NCI-H1930 (cell line): ENCODE measurements at regions not wholly inside any gene's neighbourhood (a gene's known extent, or its start where the extent isn't known, plus 50 kb on each side); places are given as distances from the start of the nearest gene placed in this dataset.
"Not testable (repeated sequence)": the region's sequence is repeated elsewhere in the genome, so short reads cannot be mapped to it uniquely, and the experiment has no call there.

Source experiments
- DNase-seq, 2 experiments: peaks; one replicate each; lab custom pipeline; 2025; lab: John Stamatoyannopoulos, UW

DNA sequence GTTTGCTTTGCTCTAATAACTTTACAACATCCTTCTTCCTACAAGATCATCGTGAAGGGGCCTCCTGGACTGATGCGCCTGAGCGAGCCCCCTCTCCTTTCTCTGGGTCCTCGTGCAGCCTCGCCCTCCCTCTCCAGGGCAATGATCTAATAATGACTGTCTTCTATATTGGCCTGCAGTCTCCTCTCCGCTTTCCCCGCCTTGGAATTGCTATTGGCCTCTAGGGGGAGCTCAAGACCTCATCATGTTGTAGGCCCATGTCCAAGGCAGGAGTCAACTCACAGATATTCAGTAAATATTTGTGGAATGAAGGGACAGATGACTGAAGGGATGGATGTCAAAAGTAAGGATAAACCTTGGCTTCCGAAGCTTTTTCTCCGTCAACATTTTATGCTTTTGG, 1180.3 kb downstream of the TYW1 start:
- peak; percentile 49 to 65 for DNase-seq

DNA sequence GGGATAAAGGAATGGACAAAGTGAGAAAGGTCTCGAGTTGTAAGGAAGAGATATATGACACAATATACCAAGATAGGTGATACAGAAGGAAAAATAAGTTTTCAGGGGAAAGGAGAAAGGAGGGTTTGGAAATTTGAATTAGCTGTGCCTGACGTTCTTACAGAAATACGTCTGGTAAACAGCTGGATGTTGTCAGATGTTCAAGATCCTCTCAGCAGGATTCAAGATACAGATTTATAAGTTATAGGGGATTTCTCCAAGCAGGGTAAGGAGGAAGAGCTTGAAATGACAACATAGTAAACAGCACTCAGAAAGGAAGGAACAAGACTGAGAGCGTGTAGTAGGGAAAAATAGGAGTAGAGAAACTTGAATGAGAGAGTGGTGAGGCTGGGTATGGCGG, 1184.1 kb downstream of the TYW1 start:
- DNase-seq: no peak

DNA sequence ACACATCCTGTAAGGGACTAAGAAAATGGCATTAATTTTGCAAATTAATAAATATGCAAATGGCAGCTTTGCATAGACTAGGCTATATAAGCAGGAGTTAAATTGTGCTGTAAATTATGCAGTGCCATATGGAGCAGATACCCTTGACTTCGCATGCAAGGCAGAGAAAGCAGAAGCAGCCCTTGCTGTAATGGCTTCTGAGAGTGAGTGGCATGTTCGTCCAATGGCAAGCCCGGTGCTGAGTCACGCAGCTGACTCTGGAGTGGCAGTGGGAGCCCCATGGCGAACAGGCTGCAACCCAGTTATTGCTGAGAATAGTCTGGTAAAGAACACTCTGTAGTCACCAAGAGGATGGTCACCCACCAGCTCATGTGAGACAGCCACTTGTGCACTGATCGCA, 1186.5 kb downstream of the TYW1 start:
- DNase-seq: no peak

DNA sequence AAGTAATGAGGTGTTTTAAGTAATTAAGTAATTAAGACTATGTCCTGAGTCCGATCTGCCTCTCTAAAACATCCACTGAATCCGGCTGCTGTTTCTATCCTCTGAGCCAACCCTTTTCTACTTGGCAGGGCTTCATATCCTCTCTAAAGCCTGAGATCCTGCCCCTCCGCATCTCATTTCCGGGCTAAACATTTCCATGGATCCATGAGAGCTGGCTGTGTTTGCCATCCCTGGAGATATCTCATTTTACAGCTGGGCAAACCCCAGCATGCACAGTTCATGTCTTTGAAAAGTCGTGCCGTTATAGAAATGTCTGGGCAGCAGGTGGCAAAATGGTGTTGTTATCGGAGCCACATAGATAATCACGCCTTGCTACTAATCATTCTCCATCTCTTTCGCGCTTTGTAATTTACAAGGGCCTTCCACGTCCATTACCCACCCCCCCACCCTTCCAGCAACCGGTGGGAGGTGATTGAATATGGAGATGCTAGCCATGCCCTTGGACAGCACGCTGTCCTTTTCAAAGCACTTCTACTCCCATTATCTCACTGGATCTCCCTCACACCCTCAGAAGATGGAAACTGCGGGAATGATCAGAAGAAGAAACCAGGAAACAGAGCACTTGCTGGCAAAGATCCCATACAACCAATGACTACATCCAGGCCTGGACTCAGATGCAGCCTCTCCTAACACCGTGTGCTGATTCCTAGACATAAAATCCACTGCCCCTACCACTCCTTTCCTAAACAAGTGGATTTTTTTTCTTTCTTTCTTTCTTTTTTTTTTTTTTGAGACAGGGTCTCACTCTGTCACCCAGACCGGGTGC, 1189.2 kb downstream of the TYW1 start:
- peak; percentile 19 to 43 for DNase-seq

DNA sequence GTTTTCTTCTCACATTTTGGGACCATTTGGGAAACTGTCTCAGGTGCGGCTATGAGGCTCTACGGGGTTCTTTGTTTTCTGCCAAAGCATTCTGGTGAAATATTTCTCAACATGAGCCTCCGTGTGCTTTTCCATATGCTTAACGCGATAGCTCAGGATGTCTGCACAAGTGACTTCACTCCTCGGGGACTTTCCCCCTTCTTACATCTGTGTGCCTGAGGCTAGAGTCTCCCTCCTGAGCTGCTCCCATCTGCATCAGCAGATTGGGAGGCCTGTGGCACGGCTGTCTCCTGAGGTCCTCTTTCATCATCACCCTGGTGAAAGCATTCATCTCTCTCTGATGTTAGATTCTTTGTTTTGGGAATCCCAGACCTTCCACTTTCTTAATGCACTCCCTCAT, 1190.9 kb downstream of the TYW1 start:
- DNase-seq: no peak

DNA sequence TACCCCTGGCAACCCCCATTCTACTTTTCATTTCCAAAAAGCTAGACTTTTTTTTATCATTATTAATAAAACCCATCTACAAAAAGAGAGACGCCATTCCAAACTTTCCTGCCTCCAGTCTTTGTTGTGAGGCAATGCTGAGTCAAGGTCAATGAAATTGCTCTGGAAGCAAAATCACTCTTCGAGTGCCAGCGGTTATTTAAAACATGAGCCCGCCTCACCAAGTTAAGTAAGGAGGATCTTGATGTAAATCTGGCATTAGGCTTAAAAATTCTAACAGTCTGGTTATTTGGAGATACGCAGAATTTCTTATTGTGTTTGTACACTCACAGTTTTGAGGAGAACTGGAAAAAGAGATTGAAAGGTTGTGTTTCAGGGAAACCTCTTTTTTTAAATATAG, 1196.3 kb downstream of the TYW1 start:
- no peak for DNase-seq

DNA sequence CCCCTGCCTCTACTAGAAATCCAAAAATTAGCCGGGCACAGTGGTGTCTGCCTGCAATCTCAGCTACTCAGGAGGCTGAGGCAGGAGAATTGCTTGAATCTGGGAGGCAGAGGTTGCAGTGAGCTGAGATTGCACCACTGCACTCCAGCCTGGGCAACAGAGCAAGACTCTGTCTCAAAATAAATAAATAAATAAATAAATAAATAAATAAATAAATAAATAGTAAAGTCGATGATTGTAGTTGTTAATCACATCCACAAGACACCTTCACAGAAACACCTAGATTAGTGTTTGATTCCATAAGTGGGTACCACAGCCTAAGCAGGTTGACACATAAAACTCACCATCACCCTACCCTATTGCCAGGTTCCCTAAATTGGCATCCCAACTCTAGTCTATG, 1199.0 kb downstream of the TYW1 start:
- not testable (repeated sequence) for DNase-seq

DNA sequence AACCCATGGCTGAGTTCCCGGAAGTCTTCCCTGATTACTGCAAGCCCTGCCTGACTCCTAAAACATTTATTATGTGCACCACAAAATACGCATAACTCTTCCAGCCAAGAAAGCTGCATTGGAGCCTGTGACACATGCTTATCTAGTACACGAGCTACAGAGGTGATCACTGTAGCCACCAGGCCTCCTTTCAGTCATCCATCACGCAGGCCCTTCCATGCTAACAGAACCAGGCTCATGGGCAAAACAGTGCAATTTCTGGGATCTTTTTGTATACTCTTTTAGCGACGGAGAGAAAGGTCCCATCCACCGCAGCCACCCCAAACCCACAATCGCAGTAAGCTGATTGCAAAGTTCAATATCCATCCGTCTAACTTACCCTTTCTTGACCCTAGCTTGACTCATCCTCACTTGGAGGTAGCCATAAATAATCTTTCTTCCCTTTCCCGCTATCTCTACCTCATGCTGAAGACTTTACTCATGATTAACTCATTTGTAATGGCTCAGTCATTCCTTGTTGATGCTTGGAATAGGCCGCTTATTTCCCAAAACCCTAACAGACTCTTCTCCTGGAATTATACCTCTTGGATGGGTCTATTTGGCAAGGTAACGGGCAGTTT, 1203.5 kb downstream of the TYW1 start:
- no peak for DNase-seq

DNA sequence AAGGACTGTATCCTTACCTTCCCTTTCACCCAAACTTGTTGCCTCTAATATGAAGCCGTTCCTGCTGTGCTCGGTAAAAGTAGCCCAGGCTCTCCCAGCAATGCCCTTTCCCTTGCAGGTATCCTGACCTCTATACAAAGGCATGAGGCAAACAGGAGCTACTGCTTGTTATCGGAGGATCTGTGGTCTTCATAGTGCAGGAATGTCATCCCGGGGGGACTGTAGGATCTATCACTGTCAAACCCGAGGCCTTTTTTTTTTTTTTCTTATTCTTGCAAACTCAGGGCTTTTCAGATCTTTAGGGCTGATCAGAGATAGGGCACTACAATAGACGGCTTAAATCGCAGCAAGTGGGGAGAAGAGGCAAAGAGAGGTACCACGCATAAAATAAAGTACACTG, 1206.6 kb downstream of the TYW1 start:
- no peak for DNase-seq

DNA sequence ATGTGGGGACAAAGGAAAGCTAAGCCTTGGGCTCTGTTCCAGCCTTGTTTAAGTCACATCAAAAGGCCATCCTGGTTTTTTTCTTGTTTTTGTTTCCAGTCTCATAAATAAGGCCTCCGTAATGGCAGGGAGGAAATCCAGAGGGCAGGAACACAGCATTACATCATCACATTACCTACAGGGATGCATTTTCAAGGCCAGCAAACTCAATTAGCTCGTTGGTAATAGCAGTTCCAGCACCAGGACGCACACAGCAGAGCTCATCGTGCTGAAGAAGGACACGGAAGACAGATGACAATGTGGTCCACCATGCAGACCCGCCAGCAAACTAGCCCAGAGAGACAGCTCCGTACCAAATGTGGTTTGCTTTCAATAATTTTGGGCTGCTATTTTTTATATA, 1209.2 kb downstream of the TYW1 start:
- DNase-seq: no peak

DNA sequence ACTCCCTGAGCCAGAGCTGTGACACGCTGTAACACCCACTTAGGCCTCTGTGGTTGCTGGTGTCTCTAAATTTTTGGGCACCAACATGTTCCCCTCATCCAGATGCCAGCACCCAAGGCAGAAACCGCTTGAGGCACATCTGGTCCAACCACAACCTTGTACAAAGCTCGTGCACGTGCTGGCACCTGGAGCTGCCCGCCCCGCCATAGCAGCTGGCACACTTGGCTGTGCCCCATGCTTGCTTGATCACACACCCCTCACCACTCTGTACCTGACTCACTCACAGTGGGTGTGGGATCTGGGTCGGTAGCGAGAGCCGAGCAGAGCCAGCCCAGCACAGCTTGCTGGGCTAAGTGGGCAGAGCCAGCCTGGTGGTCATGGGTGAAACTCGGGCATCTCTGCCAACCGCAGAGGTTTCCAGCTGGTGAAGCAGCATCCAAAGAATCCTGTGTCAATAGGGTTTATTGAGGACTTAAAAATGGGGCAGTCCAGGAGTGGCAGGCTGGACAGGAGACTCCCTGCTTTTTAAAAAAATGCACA, 1210.4 kb downstream of the TYW1 start:
- DNase-seq: no peak

DNA sequence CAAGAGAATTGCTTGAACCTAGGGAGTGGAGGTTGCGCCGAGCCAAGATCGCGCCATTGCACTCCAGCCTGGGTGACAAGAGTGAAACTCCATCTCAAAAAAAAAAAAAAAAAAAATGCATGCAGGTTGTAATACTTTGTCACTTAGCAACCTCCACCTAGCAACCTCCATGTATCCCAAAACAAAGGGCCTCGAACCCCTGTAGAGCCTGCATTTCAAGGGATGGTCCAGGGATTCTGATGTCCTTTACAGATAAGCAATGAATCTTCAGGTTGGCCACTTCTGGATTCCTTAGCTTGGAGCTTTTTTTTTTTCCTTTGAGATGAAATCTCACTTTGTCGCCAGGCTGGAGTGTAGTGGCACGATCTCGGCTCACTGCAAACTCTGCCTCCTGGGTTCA, 1211.0 kb downstream of the TYW1 start:
- DNase-seq: no peak

DNA sequence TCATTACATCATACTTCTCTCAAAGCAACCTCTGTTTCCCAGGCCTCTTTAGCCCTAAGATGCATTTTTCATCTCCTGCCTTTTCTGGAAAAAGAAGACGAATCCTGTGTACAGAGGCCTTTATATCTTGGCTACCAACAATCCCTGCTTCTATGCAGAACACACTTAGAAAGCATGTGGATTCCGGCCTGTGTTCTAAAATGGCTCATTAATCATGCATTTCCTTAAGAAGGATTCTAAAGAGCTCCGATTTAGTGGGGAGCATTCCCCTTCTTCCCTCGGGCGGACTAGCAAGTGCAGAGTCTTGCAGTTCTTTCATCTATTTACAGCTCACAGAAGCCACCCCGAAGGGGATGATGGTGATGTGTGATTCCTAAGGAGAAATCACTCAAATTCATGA, 1212.9 kb downstream of the TYW1 start:
- DNase-seq: no peak

DNA sequence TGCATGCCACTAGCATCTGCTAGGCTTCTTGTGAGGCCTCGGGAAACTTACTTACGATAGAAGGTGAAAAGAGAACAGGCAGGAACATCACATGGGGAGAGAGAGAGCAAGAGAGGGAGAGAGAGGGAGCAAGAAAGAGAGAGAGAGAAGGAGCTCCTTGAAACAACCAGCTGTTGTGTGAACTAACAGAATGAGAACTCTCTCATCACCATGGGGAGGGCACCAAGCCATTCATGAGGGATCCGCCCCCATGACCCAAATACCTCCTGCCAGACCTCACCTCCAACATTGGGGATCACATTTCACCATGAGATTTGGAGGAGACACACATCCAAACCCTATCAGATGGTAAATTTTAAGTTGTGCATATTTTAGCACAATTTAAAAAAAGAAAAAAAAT, 1217.2 kb downstream of the TYW1 start:
- DNase-seq: no peak

DNA sequence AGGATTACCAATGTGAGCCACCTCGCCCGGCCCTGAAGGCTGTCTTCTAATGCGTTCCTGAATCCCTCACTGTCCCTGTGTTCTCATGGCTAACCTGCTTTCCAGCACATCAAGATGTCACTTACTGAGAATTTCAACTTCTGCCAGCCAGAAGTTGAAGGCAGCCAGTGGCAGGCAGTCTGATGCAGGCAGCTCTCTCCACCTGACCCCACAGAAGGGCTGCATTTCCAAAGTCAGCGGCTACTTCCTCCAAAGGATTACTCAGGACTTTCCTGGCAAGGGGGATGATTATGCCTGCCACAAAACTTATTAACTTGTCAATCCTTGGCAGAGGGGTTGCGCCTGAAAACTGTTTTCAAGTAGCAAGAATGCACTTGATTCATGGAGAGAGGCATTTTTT, 1219.4 kb downstream of the TYW1 start:
- no peak for DNase-seq

DNA sequence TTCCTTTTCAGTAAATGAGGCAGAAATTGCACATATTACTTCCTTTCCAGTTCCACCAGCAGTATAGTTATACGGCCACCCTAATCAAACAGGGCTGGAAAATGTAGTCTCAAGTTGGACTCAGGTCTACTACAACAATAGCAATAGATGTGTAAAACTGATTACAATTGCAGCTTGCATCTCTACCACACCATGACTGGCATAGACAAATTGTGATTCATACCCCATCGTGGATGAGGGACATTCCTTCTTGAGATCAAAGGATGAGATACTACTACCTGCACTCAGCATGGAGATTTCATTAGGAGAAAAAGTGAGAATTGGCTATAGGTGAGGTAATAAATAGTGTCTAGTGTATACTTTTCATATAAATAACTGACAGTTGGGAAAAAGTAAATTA, 1220.8 kb downstream of the TYW1 start:
- DNase-seq: no peak

DNA sequence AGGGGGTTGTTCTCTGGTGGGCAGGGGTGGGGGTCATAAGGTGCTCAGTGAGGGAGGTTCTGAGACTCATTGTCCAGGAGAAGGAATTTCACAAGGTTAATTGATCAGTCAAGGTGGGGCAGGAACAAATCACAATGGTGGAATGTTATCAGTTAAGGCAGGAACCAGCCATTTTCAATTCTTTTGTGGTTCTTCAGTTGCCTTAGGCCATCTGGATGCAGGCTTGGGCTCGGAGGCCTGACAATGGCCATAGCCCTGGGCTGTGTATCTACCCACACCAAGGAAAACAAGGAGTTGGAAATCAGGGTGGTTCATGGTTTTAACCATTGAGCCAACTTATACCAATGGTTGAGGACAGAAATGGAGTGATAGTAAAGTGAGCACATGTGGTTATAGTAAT, 1221.8 kb downstream of the TYW1 start:
- DNase-seq: no peak

DNA sequence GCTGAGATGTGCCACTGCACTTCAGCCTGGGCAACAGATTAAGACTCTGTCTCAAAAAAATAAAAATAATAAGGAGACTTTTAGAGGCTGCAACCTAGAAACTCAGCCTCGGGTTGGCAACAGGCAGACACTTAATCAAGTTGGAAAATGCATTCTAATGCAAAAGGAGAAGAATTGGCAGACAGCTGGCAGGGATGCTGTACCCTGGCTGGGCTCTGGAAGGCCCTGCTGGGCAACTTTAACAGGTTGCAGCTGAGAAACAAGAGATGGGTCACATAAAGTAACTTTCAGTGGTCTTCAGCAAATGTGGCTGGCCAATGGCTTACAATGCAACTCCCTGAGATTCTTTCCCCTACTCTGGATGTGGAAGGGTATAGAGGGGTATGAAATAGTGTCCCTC, 1225.7 kb downstream of the TYW1 start:
- no peak for DNase-seq

DNA sequence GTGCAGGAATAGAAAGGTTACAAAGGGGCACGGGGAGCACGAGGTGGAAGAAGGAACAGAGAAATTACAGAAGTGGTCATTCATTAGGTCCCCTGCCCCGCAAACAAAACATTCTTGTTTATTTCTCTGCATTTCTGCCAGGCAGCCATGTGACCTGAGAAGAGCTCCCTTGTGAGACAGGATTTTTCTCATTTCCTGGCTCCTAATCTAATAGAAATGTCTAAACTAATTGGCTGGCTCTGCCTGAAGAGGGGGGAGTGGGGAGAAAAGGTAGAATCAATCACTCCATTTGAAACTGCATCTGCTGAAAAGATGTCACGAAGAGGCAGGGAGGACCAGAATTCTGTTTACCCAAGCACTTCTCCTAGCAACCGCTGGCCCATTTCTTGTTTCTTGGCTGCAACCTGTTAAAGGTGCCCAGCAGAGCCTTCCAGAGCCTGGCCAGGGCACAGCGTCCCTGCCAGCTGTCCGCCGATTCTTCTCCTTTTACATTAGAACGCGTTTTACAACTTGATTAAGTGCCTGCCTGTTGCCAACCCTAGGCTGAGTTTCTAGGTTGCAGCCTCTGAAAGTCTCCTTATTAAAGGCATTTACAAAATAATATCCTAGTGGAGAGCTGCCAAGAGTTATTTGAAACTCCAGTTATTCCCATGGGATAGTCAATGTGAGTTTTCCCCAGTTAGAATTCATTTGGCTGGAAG, 1227.6 kb downstream of the TYW1 start:
- peak in 1 of 2 experiments; percentile 47 for DNase-seq

DNA sequence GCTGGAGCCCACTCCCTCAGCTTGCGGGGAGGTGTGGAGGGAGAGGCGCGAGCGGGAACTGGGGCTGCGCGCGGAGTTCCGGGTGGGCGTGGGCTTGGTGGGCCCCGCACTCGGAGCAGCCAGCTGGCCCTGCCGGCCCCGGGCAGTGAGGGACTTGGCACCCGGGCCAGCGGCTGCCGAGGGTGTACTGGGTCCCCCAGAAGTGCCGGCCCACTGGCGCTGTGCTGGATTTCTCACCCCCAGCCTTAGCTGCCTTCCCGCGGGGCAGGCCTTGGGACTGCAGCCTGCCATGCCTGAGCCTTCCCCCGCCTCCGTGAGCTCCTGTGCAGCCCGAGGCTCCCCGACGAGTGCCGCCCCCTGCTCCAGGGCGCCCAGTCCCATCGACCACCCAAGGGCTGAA, 1234.4 kb downstream of the TYW1 start:
- not testable (repeated sequence) for DNase-seq

DNA sequence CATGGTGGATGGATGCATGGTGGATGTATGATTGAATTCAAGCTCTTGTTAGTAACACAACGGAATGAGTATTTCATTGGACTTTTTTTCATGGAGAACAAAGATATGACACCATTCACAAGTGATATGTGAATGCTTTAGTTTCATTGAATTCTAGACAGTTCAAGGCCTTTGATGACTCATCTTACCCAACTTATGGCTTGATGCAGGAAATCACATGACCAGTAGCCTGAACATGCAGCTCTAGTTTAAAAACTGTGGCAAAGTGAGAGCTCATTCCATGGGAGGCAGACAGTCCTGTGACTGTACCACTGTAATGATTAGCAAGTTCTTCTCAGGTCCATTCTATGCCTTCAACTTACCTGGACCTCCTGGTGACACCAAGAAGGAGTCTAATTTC, 1239.3 kb downstream of the TYW1 start:
- no peak for DNase-seq

DNA sequence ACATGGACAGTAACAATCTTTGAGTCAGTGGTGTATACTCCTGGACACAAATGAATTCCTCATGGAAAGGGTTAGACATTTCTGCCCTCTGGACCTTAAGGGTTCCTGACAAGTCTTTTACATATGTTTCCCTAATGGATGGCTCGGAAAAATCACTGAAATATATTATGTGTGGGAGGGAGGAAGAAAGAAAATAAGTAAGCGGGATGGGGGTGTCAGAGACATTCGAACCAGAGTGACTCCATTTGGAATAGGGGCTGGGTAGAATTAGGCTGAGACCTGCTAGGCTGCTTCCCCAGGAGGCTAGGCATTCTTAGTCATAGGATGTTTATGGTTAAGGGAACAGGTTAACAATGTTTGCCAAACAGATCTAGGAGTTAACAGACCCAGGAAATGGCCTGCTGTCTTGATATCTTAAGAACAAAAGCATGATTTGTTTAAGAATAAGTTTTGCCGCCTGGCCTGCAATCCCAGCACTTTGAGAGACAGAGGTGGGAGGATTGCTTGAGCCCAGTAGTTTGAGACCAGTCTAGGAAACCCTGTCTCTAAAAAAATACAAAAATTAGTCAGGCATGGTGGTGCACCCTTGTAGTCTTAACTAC, 1241.7 kb downstream of the TYW1 start:
- DNase-seq: no peak

DNA sequence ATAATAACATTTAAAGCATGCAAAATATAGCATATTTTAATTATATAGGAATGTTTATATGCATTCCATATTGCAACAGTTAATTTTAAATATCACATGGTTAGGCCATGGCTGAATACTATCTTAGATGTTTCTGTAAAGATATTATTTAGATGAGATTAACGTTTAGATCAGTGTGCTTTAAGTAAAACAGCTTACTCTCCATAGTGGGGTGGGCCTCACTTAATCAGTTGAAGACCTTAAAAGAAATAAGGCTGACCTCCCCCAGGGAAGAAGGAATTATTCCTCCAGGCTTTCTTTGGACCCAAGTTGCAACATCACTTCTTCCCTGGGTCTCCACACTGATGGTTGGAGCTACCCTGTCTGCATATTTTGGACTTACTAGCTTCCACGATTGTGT, 1246.5 kb downstream of the TYW1 start:
- DNase-seq: no peak
